Pancreas (tissue), 10 donors: ENCODE measurements at regions not wholly inside any gene's neighbourhood (a gene's known extent, or its start where the extent isn't known, plus 50 kb on each side); places are given as distances from the start of the nearest gene placed in this dataset.

Experiments
- ATAC-seq, 4 donors: fragments of 200-7000 bp; cut with Tn5 transposase; one replicate each; pipeline versions ENCODE4 v1.8.0 to v1.9.1; 2020; ENCODE audit warnings: mild to moderate bottlenecking in 4 of 4, moderate library complexity in 4 of 4
- DNase-seq, 6 donors: peaks; one replicate each; pipeline ENCODE4 v3.0.0-alpha.2; 2020
- FAIRE-seq: peaks from 2 replicates; lab custom pipeline; 2012; peaks lifted over from hg19 to GRCh38; lab: Jason Lieb, UNC
- H3K27ac ChIP-seq, 4 donors: fragments of 200-600 bp; sonication (generic); 1 replicate in 3 of 4; 2 replicates in 1 of 4; pipeline versions ENCODE4 v1.5.0 to v1.8.0; 2020
- H3K27me3 ChIP-seq, 4 donors: fragments of 200-600 bp; one replicate each; pipeline ENCODE4 v1.8.0; 2021
- H3K36me3 ChIP-seq, 3 donors: fragments of 200-600 bp; sonication (generic) in 1 of 3; one replicate each; pipeline versions ENCODE4 v1.5.0 to v1.8.0; 2020 to 2021
- H3K4me1 ChIP-seq, 3 donors: fragments of 200-600 bp; one replicate each; pipeline ENCODE4 v1.8.0; 2021
- H3K4me3 ChIP-seq, 4 donors: fragments of 200-600 bp; sonication (generic) in 2 of 4; one replicate each; pipeline versions ENCODE4 v1.5.0 to v1.8.0; 2020 to 2021
- H3K9me3 ChIP-seq, 4 donors: fragments of 200-600 bp; one replicate each; pipeline ENCODE4 v1.8.0; 2021
- CTCF ChIP-seq, 4 donors: fragments of 200-600 bp; sonication (generic) in 3 of 4; IDR thresholded peaks; one replicate each; pipeline versions ENCODE4 v1.5.0 to v1.8.0; 2021; ENCODE audit warnings: antibody characterized with exemption in 4 of 4
- WGBS, 2 donors: extraction: QIAGEN DNeasy Blood & Tissue Kit; methylation state at CpG; one replicate each; pipeline ENCODE4 v1.1.7; 2013; 5-methylcytosine and 5-hydroxymethylcytosine counted together
- intact Hi-C, 3 donors: fragments of 100-400 bp; cut with DNase I; formaldehyde crosslinking; loops; one replicate each; pipeline versions ENCODE4 v1.11.1 to v1.14.2; 2022
- donor health status: healthy with polysubstance abuse.
- donor health status: DM: no; HTN: no; CAD: no; lungs with moderate emphysema.
- donor health status: DM: no; HTN: no; CAD: no.
- donor health status: control.
- donor health status: control.
- donor health status: Bipolar disorder and iron deficiency.
- donor health status: DM: yes; HTN: yes; CAD: no.
- donor health status: DM: no; HTN: no; CAD: no.
- donor health status: DM: no; HTN: no; CAD: no.
- donor health status: DM: yes; HTN: yes; CAD: no.

- H3K27ac ChIP-seq, result no peak overlapping the region
- no peaks in the 10 kb centered on the region for H3K36me3 ChIP-seq
- 9 to 10% methylated on average over 1 of the region's 1 CpG for WGBS, 2 donors
- ATAC-seq (peak; percentile 82 to 95 (median 90)), DNase-seq (no peak), FAIRE-seq (no peak)
- H3K4me3 ChIP-seq, result no peak overlapping the region
- H3K27me3 ChIP-seq, result no peaks in the 10 kb centered on the region
- intact Hi-C loops, result no loop called here
- H3K4me1 ChIP-seq, result peaks cover 0 to 17% (median 12%) of the 10 kb centered on the region in 3 donors
- no peaks in the 10 kb centered on the region for H3K9me3 ChIP-seq
- TF ChIP-seq CTCF (IDR thresholded peaks at IDR 0.05), result no peak
Observed at GRCh38 chr4:166482758-166483157, 609.7 kb downstream of the TLL1 start.

GRCh38 chr4:166491635-166492034 is 618.6 kb downstream of the TLL1 start:
- H3K27me3 ChIP-seq, result no peaks in the 10 kb centered on the region
- intact Hi-C loops, result no loop called here
- WGBS, 2 donors, result 67 to 71% methylated on average over 1 of the region's 1 CpG

GRCh38 chr4:166493924-166494345 is 620.9 kb downstream of the TLL1 start:
- no peak for FAIRE-seq
- no peak overlapping the region for H3K4me3 ChIP-seq
- H3K36me3 ChIP-seq, result no peaks in the 10 kb centered on the region
- H3K27me3 ChIP-seq, result no peaks in the 10 kb centered on the region
- no peak overlapping the region for H3K27ac ChIP-seq
- intact Hi-C loops, result no loop called here
- peak in 1 of 4 donors; percentile 17 for ATAC-seq
- no peak for DNase-seq
- H3K4me1 ChIP-seq, result no peaks in the 10 kb centered on the region
- no peaks in the 10 kb centered on the region for H3K9me3 ChIP-seq
- TF ChIP-seq CTCF (IDR thresholded peaks at IDR 0.05), result no peak
- 10 to 18% methylated on average over 2 of the region's 2 CpGs for WGBS, 2 donors

More at GRCh38 chr4:166491635-166492034, 618.6 kb downstream of the TLL1 start:
- H3K27ac ChIP-seq, result no peak overlapping the region
- no peak for TF ChIP-seq CTCF (IDR thresholded peaks at IDR 0.05)
- DNase-seq, result no peak
- H3K4me1 ChIP-seq, result no peaks in the 10 kb centered on the region
- no peaks in the 10 kb centered on the region for H3K36me3 ChIP-seq
- no peak for FAIRE-seq
- H3K9me3 ChIP-seq, result no peaks in the 10 kb centered on the region
- no peak for ATAC-seq
- no peak overlapping the region for H3K4me3 ChIP-seq

- H3K27ac ChIP-seq, result no peak overlapping the region
- no peak overlapping the region for H3K4me3 ChIP-seq
- no peak for ATAC-seq
- 73 to 81% methylated on average over 3 of the region's 3 CpGs for WGBS, 2 donors
- H3K36me3 ChIP-seq, result no peaks in the 10 kb centered on the region
- no peak for DNase-seq
- H3K4me1 ChIP-seq, result no peaks in the 10 kb centered on the region
- no peak for FAIRE-seq
- H3K9me3 ChIP-seq, result no peaks in the 10 kb centered on the region
- no peak for TF ChIP-seq CTCF (IDR thresholded peaks at IDR 0.05)
- intact Hi-C loops, result no loop called here
- H3K27me3 ChIP-seq, result no peaks in the 10 kb centered on the region
Observed at GRCh38 chr4:166498546-166498945, 625.5 kb downstream of the TLL1 start.

GRCh38 chr4:166499820-166500219 is 626.8 kb downstream of the TLL1 start:
- Histone ChIP-seq H3K4me1 (no peaks in the 10 kb centered on the region), H3K36me3 (no peaks in the 10 kb centered on the region), H3K27ac (no peak overlapping the region), H3K9me3 (no peaks in the 10 kb centered on the region), H3K4me3 (no peak overlapping the region), H3K27me3 (no peaks in the 10 kb centered on the region)
- FAIRE-seq (no peak), ATAC-seq (no peak), DNase-seq (no peak)
- no peak for TF ChIP-seq CTCF (IDR thresholded peaks at IDR 0.05)
- intact Hi-C loops, result no loop called here
- WGBS, 2 donors, result 48 to 69% methylated on average over 4 of the region's 4 CpGs
